Loucy (cell line): ENCODE measurements at regions not wholly inside any gene's neighbourhood (a gene's known extent, or its start where the extent isn't known, plus 50 kb on each side); places are given as distances from the start of the nearest gene placed in this dataset.

Source experiments
- H2AFZ ChIP-seq: fragments of 200-600 bp; sonication (generic); 2 replicates; pipeline ENCODE4 v1.6.0; 2016; ENCODE audit warnings: antibody characterized with exemption, mild to moderate bottlenecking, low read length, moderate library complexity
- H3F3A ChIP-seq: fragments of 200-600 bp; 2 replicates; pipeline ENCODE4 v1.6.0; 2016; ENCODE audit warnings: antibody characterized with exemption, low read depth, mild to moderate bottlenecking
- H3K27me3 ChIP-seq: fragments of 200-600 bp; sonication (generic); 2 replicates; pipeline ENCODE4 v1.6.1; 2014; ENCODE audit warnings: low read length, mild to moderate bottlenecking; ENCODE audit not compliant: insufficient read depth, poor library complexity, severe bottlenecking
- H3K36me3 ChIP-seq: fragments of 200-600 bp; sonication (generic); 2 replicates; pipeline ENCODE4 v1.6.1; 2016; ENCODE audit warnings: low read length; ENCODE audit not compliant: insufficient read depth
- H3K4me1 ChIP-seq: fragments of 200-600 bp; sonication (generic); 2 replicates; pipeline ENCODE4 v1.5.1; 2014; ENCODE audit warnings: low read length, mild to moderate bottlenecking; ENCODE audit not compliant: insufficient read depth, poor library complexity, severe bottlenecking
- H3K4me2 ChIP-seq: fragments of 200-600 bp; sonication (generic); 2 replicates; pipeline ENCODE4 v1.6.0; 2014; ENCODE audit warnings: antibody characterized with exemption, low read length, low read depth, mild to moderate bottlenecking; ENCODE audit not compliant: poor library complexity, severe bottlenecking
- H3K4me3 ChIP-seq: fragments of 200-600 bp; sonication (generic); 2 replicates; pipeline ENCODE4 v1.5.1; 2014; ENCODE audit warnings: low read length, mild to moderate bottlenecking, mixed read lengths; ENCODE audit not compliant: poor library complexity, severe bottlenecking
- H3K79me2 ChIP-seq: fragments of 200-600 bp; sonication (generic); 2 replicates; pipeline ENCODE4 v1.6.1; 2014; ENCODE audit warnings: low read length; ENCODE audit not compliant: insufficient read depth
- H3K9ac ChIP-seq: fragments of 200-600 bp; sonication (generic); 2 replicates; pipeline ENCODE4 v1.6.0; 2014; ENCODE audit warnings: mild to moderate bottlenecking, low read depth, low read length, moderate library complexity; ENCODE audit not compliant: poor library complexity, severe bottlenecking
- H3K9me2 ChIP-seq: fragments of 200-600 bp; sonication (generic); replicated peaks from 2 replicates; pipeline ENCODE4 v1.6.1; 2016; ENCODE audit warnings: low read depth, low read length, mixed read lengths
- H3K9me3 ChIP-seq: fragments of 200-600 bp; sonication (generic); 2 replicates; pipeline ENCODE4 v1.6.1; 2014; ENCODE audit warnings: mild to moderate bottlenecking, antibody characterized with exemption, low read length, low read depth; ENCODE audit not compliant: insufficient read depth
- H4K20me1 ChIP-seq: fragments of 200-600 bp; sonication (generic); 2 replicates; pipeline ENCODE4 v1.6.0; 2014; ENCODE audit warnings: antibody characterized with exemption, low read length, mild to moderate bottlenecking; ENCODE audit not compliant: insufficient read depth, poor library complexity, severe bottlenecking
- EZH2phosphoT487 ChIP-seq: fragments of 200-600 bp; IDR thresholded peaks from 2 replicates; pipeline ENCODE4 v1.6.1; 2018; ENCODE audit warnings: antibody characterized with exemption, mild to moderate bottlenecking, moderate library complexity, borderline replicate concordance
- TF ChIP-seq, protein P1 (sequence below): fragments of 200-600 bp; sonication (generic); conservative IDR thresholded peaks from 2 replicates; pipeline ENCODE4 v1.5.1; 2014; ENCODE audit warnings: mild to moderate bottlenecking, antibody characterized with exemption, low read length

DNA sequence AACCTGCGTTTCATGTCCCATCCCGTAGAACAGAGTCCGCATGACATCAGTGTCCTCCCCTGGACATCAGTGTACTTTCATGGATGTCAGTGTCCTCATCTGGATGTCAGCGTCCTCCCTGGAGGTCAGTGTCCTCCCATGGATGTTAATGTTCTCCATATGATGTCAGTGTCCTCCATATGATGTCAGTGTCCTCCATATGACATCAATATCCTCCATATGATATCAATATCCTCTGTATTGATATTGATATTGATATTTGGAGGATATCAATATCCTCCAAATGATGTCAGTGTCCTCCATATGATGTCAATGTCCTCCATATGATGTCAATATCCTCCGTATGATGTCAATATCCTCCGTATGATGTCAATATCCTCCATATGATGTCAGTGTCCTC, 284.9 kb downstream of the AJAP1 start:
- TF ChIP-seq, protein P1, sequence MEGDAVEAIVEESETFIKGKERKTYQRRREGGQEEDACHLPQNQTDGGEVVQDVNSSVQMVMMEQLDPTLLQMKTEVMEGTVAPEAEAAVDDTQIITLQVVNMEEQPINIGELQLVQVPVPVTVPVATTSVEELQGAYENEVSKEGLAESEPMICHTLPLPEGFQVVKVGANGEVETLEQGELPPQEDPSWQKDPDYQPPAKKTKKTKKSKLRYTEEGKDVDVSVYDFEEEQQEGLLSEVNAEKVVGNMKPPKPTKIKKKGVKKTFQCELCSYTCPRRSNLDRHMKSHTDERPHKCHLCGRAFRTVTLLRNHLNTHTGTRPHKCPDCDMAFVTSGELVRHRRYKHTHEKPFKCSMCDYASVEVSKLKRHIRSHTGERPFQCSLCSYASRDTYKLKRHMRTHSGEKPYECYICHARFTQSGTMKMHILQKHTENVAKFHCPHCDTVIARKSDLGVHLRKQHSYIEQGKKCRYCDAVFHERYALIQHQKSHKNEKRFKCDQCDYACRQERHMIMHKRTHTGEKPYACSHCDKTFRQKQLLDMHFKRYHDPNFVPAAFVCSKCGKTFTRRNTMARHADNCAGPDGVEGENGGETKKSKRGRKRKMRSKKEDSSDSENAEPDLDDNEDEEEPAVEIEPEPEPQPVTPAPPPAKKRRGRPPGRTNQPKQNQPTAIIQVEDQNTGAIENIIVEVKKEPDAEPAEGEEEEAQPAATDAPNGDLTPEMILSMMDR: no peak
- no peak for TF ChIP-seq EZH2phosphoT487

DNA sequence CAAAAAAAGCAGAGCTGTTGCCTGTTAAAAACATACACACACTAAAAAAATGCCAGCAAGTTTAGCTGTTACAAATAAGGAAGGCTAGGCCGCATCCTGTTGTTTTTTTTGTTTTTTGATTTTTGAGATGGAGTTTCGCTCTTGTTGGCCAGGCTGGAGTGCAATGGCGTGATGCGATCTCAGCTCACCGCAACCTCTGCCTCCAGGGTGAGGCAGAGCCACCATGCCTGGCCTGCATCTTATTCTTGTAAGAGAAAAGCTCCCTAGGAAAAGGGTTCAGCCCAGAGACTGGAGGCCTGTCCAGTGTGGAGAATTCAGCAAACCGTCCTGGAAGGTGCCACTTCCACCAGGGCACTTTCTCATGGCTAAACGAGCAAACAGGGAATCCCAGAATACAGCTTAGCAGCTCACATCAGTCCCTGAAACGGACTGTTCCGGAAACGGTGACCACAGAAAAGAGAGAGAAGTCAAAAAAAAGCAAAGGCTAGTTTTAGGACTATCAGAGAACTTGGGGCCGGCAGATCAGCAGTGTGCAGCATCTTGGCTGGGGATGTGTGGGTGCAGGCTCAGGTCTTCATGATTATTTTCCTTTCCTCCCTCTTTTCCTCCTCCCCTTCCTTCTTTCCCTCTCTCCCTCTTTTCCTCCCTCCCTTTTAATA, 283.6 kb downstream of the AJAP1 start:
- Histone ChIP-seq H3F3A (no peaks in the 10 kb centered on the region), H3K9me3 (peaks cover 16% of the 10 kb centered on the region; the same call in 1 of the 2 replicates), H3K4me1 (no peaks in the 10 kb centered on the region), H2AFZ (no peak overlapping the region), H3K79me2 (no peaks in the 10 kb centered on the region), H3K4me2 (no peak overlapping the region), H4K20me1 (no peaks in the 10 kb centered on the region), H3K9ac (no peak overlapping the region), H3K9me2 (no peaks in the 10 kb centered on the region), H3K36me3 (no peaks in the 10 kb centered on the region), H3K27me3 (no peaks in the 10 kb centered on the region), H3K4me3 (no peak overlapping the region)
- TF ChIP-seq, protein P1: no peak
- TF ChIP-seq EZH2phosphoT487: no peak

More for the DNA sequence above, 284.9 kb downstream of the AJAP1 start:
- Histone ChIP-seq H3K9me2 (no peaks in the 10 kb centered on the region), H4K20me1 (no peaks in the 10 kb centered on the region), H3K79me2 (no peaks in the 10 kb centered on the region), H3K9me3 (peaks cover 16% of the 10 kb centered on the region; the same call in 1 of the 2 replicates), H3K36me3 (no peaks in the 10 kb centered on the region), H3K4me3 (no peak overlapping the region), H3K4me2 (no peak overlapping the region), H3K9ac (no peak overlapping the region), H2AFZ (no peak overlapping the region), H3K27me3 (no peaks in the 10 kb centered on the region), H3K4me1 (no peaks in the 10 kb centered on the region), H3F3A (no peaks in the 10 kb centered on the region)

DNA sequence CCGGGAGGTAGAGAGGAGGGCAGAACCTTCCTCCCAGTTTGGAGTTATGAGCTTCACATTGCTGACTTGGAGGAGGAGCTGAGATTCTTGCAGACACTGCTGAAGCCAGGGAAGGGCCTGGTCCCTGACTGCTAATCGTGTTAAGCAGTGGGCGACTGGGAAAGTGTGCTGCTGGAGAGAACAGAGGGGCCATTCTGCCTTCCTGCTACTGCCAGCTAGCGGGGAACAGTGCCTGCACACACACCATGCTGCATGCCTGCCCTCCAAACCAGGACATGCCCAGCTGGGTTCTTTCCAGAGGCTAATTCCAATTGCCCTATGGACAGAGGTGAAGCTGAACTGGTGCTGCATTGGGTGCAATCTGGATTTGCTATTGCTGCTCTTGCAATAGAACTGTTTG, 281.4 kb downstream of the AJAP1 start:
- Histone ChIP-seq H3K4me3 (no peak overlapping the region), H3K4me2 (no peak overlapping the region), H3K79me2 (no peaks in the 10 kb centered on the region), H3K9me2 (no peaks in the 10 kb centered on the region), H4K20me1 (no peaks in the 10 kb centered on the region), H3K36me3 (no peaks in the 10 kb centered on the region), H3K9me3 (peaks cover 16% of the 10 kb centered on the region; the same call in 1 of the 2 replicates), H3K27me3 (no peaks in the 10 kb centered on the region), H3F3A (no peaks in the 10 kb centered on the region), H3K9ac (no peak overlapping the region), H2AFZ (no peak overlapping the region), H3K4me1 (no peaks in the 10 kb centered on the region)
- no peak for TF ChIP-seq EZH2phosphoT487
- TF ChIP-seq, protein P1: no peak
